Esophagus muscularis mucosa (tissue), 4 donors: ENCODE measurements at regions not wholly inside any gene's neighbourhood (a gene's known extent, or its start where the extent isn't known, plus 50 kb on each side); places are given as distances from the start of the nearest gene placed in this dataset.

Experiments used
- CTCF ChIP-seq, 3 experiments: fragments of 200-600 bp in 2 of 3; fragments of 450-650 bp in 1 of 3; sonication (generic) in 2 of 3; IDR thresholded peaks; one replicate each; pipeline ENCODE4 v1.5.1; 2017 to 2019; ENCODE audit warnings: antibody characterized with exemption in 3 of 3, mild to moderate bottlenecking in 2 of 3, moderate library complexity in 1 of 3
- EP300 ChIP-seq: sonication (generic); formaldehyde crosslinking; IDR thresholded peaks from one replicate; pipeline ENCODE4 v1.6.1; 2017; ENCODE audit warnings: antibody characterized with exemption
- POLR2A ChIP-seq: fragments of 450-650 bp; IDR thresholded peaks from one replicate; pipeline ENCODE4 v1.6.1; 2017; ENCODE audit warnings: antibody characterized with exemption, moderate library complexity, mild to moderate bottlenecking, low read depth
- POLR2AphosphoS5 ChIP-seq, 2 donors: sonication (generic); formaldehyde crosslinking; IDR thresholded peaks; one replicate each; pipeline ENCODE4 v1.6.1; 2017; ENCODE audit warnings: antibody characterized with exemption in 2 of 2

GRCh38 chr2:11903085-11903606, 156.7 kb downstream of the LPIN1 start:
- TF ChIP-seq CTCF (IDR thresholded peaks at IDR 0.05) (no peak), POLR2A (no peak), EP300 (no peak), POLR2AphosphoS5 (IDR thresholded peaks at IDR 0.05) (no peak)
